LHCN-M2 (cell line): ENCODE measurements at regions not wholly inside any gene's neighbourhood (a gene's known extent, or its start where the extent isn't known, plus 50 kb on each side); places are given as distances from the start of the nearest gene placed in this dataset.
"Not testable (repeated sequence)": the region's sequence is repeated elsewhere in the genome, so short reads cannot be mapped to it uniquely, and the experiment has no call there.

Source experiments
- DNase-seq: peaks from one replicate; pipeline ENCODE4 v3.0.0-alpha.2; 2012; ENCODE audit warnings: low read depth

- no peak for DNase-seq
Observed at GRCh38 chr1:203401199-203401877, 50.4 kb upstream of the FMOD start.

- no peak for DNase-seq
Observed at GRCh38 chr1:203402152-203402551, 51.2 kb upstream of the FMOD start.

- DNase-seq: peak; percentile 89
Observed at GRCh38 chr1:203402629-203403337, 51.9 kb upstream of the FMOD start.

DNA sequence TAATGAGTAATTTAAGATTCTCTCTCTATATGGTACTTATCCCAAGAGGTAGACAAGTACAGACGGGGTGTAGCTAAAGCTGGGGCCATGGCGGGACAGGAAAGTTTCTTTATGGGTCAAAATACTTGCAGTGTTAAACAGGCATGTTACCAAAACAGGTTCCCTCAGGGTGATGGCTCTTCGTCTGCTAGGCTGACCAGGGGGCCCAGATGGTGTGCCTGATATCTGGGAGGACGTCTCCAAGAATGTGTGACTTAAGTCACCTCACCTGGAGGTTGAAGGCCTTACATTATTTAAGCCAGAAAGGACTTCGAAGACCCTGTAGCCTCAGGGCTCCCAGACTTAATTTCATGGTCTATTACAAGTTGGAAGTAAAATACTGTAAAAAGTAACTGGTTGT, 52.7 kb upstream of the FMOD start:
- no peak for DNase-seq

- DNase-seq: no peak
Observed at GRCh38 chr1:203404546-203404945, 53.6 kb upstream of the FMOD start.

- DNase-seq: no peak
Observed at GRCh38 chr1:203405703-203406438, 54.9 kb upstream of the FMOD start.

- no peak for DNase-seq
Observed at GRCh38 chr1:203406446-203407045, 55.6 kb upstream of the FMOD start.

- DNase-seq: no peak
Observed at GRCh38 chr1:203407296-203407695, 56.4 kb upstream of the FMOD start.

- DNase-seq: peak; percentile 73
Observed at GRCh38 chr1:203408486-203409481, 57.9 kb upstream of the FMOD start.

GRCh38 chr1:203410182-203410900, 59.4 kb upstream of the FMOD start:
- no peak for DNase-seq

DNA sequence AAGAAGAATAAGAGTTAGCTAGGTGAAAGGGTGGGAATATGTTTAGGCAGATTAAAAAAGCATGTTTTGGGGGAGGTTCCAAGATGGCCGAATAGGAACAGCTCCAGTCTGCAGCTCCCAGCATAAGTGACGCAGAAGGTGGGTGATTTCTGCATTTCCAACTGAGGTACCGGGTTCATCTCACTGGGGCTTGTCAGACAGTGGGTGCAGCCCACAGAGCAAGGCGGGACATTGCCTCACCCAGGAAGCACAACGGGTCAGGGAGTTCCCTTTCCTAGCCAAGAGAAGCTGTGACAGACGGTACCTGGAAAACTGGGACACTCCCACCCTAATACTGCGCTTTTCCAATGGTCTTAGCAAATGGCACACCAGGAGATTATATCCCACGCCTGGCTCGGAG, 60.5 kb upstream of the FMOD start:
- DNase-seq: not testable (repeated sequence)

DNA sequence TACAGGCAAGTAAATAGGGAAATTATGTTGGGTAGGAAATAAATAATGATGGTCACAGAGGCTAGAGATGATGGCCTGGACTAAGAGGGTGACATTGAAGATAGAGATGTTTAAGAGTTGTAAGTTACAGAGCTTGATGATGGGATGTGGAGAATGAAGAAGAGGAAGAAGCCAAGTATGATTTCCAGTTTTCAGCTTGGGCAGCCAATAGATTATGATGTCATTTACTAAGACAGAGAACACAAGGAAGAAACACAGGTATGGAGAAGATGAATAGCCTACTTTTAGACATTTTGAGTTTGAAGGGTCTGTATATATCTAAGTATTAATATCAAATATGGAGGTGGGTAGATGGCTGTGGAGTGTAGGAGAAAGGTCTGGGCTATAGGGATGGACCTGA, 56.0 kb upstream of the PRELP start:
- no peak for DNase-seq

DNA sequence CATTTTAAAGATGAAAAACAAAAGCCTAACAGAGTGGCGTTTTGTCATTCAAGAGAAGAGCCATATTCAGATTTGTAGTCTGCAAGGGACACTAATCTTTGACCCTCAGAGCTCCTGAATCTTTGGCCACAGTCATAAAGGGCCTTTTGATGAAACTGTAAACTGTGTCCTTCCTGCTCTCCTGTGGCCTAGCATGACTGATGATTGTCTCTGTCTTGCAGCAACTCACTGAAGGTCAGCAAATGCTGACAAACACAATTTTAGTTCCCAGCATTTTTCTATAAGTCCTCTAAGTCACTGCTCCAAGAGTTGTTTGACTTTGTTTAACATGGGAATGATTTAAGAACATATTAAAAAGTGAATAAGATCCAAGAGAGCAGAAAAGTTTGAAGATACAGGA, 55.3 kb upstream of the PRELP start:
- no peak for DNase-seq

DNA sequence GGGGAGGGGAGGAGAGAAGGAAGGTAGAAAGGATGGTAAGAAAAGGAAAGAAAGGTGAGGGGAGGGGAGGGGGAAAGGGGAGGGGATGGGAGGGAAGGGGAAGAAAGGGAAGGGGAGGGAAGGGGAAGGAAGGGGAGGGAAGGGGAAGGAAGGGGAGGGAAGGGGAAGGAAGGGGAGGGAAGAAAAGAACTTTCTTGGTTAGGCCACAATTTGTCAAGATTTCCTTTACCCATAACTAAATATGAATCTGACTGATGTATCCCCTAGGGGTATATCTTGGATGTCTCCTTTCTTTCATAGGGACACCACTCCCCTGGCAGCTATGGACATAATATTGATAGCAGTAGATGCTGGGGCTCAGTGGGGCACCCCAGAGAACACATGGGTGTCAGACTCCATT, 54.4 kb upstream of the PRELP start:
- no peak for DNase-seq

DNA sequence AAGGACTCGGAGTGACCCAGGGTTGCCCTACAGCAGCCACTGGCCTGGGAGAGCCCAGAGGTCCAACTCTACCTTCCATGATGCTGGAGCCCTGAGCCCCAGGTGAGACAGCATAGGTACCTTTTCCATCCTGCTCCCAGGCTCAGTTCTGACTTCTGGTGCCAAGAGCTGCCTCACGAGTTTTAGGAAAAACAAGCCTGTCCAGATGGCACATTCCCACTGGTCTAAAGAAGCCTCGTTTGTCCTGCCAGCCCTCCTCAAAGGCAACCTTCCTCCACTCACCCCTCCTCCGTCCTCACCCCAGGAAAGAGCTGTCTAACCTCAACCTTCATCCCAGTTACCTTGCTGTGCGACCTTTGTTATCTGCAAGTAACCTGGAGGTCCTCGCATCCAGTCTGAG, 53.5 kb upstream of the PRELP start:
- DNase-seq: no peak

- peak; percentile 36 for DNase-seq
Observed at GRCh38 chr1:203422656-203423055, 53.0 kb upstream of the PRELP start.

- DNase-seq: no peak
Observed at GRCh38 chr1:203424285-203424684, 51.3 kb upstream of the PRELP start.

DNA sequence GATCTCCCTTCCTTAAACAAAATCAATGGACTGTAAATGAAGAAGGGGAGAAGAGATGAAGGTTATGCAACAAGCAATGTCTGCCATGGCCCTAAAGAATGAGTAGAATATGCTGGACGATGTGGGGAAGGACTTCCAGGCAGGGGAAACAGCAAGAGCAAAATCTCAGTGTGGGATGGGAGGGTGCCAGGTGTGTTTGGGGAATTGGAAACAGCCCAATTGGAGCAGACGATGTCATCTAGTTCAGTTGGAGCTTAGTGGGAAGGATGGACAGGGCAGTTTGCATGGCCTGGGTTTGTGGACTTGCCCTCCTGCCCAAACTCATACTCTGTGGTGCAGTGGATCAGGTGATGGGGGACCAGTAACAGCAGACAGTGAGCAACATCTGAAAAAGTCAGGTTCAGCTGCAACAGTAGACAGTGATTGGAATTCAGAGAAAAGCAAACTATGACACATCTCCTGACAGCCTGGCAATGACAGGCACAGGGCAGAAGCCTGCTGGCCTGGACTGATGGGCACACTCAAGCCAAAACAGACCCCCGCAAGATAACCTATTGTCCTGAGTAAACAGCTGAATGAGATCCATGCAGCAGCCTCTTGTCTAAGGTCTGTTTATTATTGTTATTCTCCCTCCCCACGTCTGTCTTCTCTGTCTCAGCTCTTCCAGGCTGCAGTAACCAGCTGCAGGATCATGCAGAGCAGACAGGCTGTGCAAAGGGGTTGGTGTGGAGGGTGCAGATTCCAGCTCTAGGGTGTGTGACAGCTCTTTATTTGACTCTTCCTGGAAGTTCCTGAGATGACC, 50.5 kb upstream of the PRELP start:
- DNase-seq: no peak

- no peak for DNase-seq
Observed at GRCh38 chr1:203425663-203425975, 50.0 kb upstream of the PRELP start.
